22Rv1 (cell line): ENCODE measurements at regions not wholly inside any gene's neighbourhood (a gene's known extent, or its start where the extent isn't known, plus 50 kb on each side); places are given as distances from the start of the nearest gene placed in this dataset.

Source experiments
- H3K27ac ChIP-seq: fragments of 450-650 bp; 2 replicates; pipeline ENCODE4 v1.5.1; 2017
- CTCF ChIP-seq: fragments of 450-650 bp; IDR thresholded peaks from 2 replicates; pipeline ENCODE4 v1.5.1; 2017; ENCODE audit warnings: mild to moderate bottlenecking
- ZFX ChIP-seq: fragments of 450-650 bp; IDR thresholded peaks from 2 replicates; pipeline ENCODE4 v1.6.1; 2017; ENCODE audit warnings: antibody characterized with exemption, borderline replicate concordance

- TF ChIP-seq CTCF = no peak
- TF ChIP-seq ZFX = no peak
- no peak overlapping the region for H3K27ac ChIP-seq
Measured at GRCh38 chr7:124662372-124662771, 103.2 kb downstream of the GPR37 start.

- H3K27ac ChIP-seq = no peak overlapping the region
- TF ChIP-seq ZFX (no peak), CTCF (no peak)
Measured at GRCh38 chr7:124655990-124656389, 109.6 kb downstream of the GPR37 start.

GRCh38 chr7:124652237-124652636 is 113.4 kb downstream of the GPR37 start:
- no peak overlapping the region for H3K27ac ChIP-seq
- TF ChIP-seq CTCF = no peak
- no peak for TF ChIP-seq ZFX

GRCh38 chr7:124651136-124651535 is 114.5 kb downstream of the GPR37 start:
- no peak overlapping the region for H3K27ac ChIP-seq
- TF ChIP-seq CTCF (no peak), ZFX (no peak)

- H3K27ac ChIP-seq = no peak overlapping the region
- TF ChIP-seq CTCF (no peak), ZFX (no peak)
Measured at GRCh38 chr7:124649397-124650014, 116.1 kb downstream of the GPR37 start.

GRCh38 chr7:124647630-124648306 is 117.8 kb downstream of the GPR37 start:
- H3K27ac ChIP-seq = no peak overlapping the region
- no peak for TF ChIP-seq CTCF
- TF ChIP-seq ZFX = no peak

- H3K27ac ChIP-seq = no peak overlapping the region
- TF ChIP-seq CTCF (no peak), ZFX (no peak)
Measured at GRCh38 chr7:124645704-124646103, 119.9 kb downstream of the GPR37 start.
